Head of caudate nucleus (tissue), 42 donors: ENCODE measurements at regions not wholly inside any gene's neighbourhood (a gene's known extent, or its start where the extent isn't known, plus 50 kb on each side); places are given as distances from the start of the nearest gene placed in this dataset.

ENCODE experiments used
- DNase-seq, 42 donors: peaks; one replicate each; pipeline versions ENCODE4 v3.0.0 to v3.0.0-alpha.2; 2020 to 2021; ENCODE audit warnings: mixed read lengths in 7 of 42
- intact Hi-C: fragments of 100-400 bp; cut with DNase I; formaldehyde crosslinking; loops from one replicate; pipeline ENCODE4 v1.15.0; 2022

DNA sequence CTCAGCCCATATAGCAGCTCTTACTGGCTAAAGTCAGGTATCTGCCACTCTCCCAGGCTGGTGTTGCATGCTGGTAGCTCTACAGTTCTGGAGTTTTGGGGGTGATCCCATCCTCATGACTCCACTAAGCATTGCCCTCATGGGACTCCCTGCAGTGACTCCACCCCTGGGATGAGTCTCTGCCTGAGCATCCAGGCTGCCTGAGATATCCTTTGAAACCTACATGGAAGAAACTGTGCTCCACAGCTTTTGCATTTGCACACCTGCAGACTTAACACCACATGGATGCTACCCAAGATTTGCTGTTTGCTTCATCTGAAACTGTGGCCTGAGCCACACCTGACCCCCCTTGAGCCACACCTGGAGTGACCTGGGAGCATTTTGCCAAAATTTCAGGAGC is 226.4 kb downstream of the C1orf94 start:
- DNase-seq = peak in 1 of 42 donors; percentile 5
- intact Hi-C loops = no loop called here

- intact Hi-C loops = no loop called here
- DNase-seq = peak in 1 of 42 donors; percentile 16
These were observed 228.1 kb downstream of the C1orf94 start for GRCh38 chr1:34404804-34405203.

DNA sequence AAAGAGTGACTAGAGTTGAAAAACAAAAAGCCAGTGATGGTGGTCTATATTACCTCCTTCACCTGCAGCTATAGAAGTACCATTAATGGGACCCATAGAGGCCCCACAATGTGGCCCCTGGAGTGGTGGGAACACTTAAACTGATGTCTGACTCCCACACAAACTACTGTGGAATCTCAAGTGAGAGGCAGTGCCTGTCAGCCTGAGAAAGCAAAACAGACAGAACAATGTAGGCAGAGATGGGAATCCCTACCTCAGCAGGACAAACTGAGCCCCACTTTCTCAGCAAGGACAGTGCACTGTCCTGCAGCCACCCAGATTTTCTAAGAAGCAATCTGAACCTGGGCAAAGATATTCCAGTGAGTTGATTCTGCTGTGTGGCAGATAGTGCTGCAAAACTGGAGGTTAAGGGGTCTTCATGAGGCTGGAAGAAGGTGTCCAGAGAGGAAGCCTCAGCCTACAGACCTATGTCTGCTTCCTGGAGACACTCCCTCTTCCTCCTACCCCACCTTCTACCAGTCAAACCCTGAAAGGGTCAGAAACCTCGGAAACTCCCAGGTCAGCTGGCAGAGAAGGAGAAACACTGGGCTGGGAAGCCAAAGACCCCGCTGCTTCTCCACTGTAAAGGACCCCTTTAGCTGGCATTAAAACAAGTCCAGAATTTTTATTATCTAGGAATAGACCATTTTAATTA is 228.7 kb downstream of the C1orf94 start:
- intact Hi-C loops = no loop called here
- DNase-seq = peak in 2 of 42 donors; percentile 8 to 36

DNA sequence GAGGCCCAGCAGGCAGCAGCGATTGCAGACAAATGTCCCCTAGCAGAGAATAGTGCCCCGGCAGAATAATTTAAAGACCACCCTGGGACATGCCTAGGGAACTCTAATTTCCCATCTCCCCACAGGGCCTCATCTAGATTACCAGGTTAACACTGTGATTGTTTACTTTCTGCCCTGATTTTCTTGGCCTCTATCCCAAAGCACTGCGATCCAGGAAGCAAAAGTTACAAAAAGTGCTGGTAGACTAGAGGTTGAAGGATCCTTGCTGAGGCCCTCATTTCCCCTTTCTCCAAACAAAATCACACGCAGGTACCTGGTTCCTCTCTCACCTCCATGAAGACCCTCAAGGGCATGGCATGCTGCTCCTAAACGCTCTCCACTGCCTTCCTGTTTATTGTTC is 229.7 kb downstream of the C1orf94 start:
- intact Hi-C loops = no loop called here
- DNase-seq = peak in 1 of 42 donors; percentile 13

GRCh38 chr1:34406833-34407539 is 230.3 kb downstream of the C1orf94 start:
- intact Hi-C loops = no loop called here
- peak in 1 of 42 donors; percentile 29 for DNase-seq

- intact Hi-C loops = no loop called here
- DNase-seq = peak in 1 of 42 donors; percentile 12
These were observed 231.3 kb downstream of the C1orf94 start for GRCh38 chr1:34408011-34408410.

DNA sequence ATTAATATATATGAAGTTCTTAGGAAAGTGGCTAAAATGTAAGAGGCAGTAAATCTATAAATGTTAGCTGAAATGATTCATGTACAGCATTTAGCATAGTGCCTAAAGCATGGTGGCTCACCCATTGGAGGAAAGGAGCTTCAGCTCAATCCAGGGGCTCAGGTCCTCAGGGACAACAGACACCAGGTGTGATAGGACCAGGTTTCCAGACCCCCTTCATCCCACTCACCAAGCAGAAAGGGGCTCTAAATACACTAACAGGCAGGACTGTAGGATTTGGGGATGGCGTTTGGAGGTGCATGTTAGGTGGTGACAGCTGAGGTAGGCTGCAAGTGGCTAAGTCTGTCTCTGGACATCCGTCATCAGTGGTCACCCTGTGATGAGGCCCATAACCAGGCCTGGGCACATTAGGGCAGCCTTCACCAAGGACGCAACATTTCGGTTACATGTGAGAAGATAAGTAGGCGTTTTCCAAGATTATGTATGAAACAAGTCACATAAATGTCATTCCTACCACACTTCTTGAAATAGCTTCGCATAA is 233.1 kb downstream of the C1orf94 start:
- peak in 1 of 42 donors; percentile 40 for DNase-seq
- intact Hi-C loops = no loop called here

GRCh38 chr1:34412598-34413370 is 236.1 kb downstream of the C1orf94 start:
- DNase-seq = no peak
- intact Hi-C loops = no loop called here

DNA sequence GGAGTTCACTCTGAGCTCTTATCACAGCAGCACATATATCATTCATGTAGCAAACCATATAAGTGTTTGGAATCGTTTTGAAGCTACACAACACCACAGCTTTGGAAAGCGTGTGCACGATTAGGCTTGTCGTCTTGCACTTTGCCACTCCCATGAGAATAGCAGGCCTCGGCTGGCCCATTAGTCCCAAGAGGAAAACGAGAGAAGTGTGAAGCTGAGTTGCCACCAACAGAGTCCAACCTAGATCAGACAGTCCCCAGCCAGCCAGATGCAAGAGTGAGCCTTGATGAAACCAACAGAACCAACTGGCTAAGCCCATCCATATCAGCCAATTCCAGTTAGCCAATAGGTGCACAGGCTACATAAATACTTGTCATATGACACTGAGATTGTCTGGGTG is 238.4 kb downstream of the C1orf94 start:
- intact Hi-C loops = no loop called here
- no peak for DNase-seq

- intact Hi-C loops = no loop called here
- no peak for DNase-seq
These were observed 241.5 kb downstream of the C1orf94 start for GRCh38 chr1:34418166-34418565.

GRCh38 chr1:34419663-34420136 is 243.0 kb downstream of the C1orf94 start:
- intact Hi-C loops = no loop called here
- DNase-seq = peak in 6 of 42 donors; percentile 3 to 39 (median 18)

DNA sequence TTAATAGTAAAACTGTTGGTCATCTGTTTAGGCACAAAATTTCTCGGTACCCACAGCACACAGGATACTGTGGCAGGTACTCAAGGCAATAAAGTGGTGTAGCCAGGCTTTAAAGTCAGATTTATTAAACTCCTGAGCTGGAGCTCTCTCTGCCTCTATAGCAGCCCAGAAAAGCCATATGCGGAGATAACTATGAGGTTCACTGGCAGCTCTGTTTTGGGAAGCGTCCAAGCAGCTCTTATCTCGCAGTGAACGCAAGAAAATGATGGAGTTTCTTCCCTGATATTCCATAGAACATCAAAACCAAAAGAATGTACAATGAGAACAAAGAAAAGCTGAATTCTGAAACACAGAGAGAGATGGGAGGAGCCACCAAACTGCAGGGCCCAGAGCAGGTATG is 248.3 kb downstream of the C1orf94 start:
- no peak for DNase-seq
- intact Hi-C loops = no loop called here

- intact Hi-C loops = no loop called here
- no peak for DNase-seq
These were observed 249.1 kb downstream of the C1orf94 start for GRCh38 chr1:34425785-34426184.

- no peak for DNase-seq
- intact Hi-C loops = no loop called here
These were observed 249.7 kb downstream of the C1orf94 start for GRCh38 chr1:34426325-34426896.

GRCh38 chr1:34427170-34427569 is 250.5 kb downstream of the C1orf94 start:
- DNase-seq = no peak
- intact Hi-C loops = no loop called here

GRCh38 chr1:34433099-34433498 is 256.4 kb downstream of the C1orf94 start:
- intact Hi-C loops = no loop called here
- DNase-seq = peak in 8 of 42 donors; percentile 11 to 46 (median 26)

DNA sequence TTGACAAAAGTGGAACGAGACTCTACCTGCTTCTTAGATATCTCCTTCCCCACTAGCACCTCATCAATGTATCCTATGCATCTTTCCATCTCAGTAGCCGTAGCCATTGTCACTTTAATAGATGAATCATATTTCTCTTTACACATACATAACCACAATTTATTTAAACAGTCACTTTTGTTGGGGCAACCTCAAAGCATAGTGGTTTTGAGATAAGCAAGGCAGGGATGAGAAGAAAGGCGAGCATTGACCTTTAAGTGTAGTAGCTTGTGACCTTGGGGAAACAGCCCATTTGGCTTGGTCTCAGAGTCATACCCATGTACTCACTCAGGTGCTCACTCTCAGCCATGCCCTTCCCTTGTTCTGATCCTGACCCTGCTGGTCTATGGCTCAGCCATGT is 260.1 kb downstream of the C1orf94 start:
- no peak for DNase-seq
- intact Hi-C loops = no loop called here

DNA sequence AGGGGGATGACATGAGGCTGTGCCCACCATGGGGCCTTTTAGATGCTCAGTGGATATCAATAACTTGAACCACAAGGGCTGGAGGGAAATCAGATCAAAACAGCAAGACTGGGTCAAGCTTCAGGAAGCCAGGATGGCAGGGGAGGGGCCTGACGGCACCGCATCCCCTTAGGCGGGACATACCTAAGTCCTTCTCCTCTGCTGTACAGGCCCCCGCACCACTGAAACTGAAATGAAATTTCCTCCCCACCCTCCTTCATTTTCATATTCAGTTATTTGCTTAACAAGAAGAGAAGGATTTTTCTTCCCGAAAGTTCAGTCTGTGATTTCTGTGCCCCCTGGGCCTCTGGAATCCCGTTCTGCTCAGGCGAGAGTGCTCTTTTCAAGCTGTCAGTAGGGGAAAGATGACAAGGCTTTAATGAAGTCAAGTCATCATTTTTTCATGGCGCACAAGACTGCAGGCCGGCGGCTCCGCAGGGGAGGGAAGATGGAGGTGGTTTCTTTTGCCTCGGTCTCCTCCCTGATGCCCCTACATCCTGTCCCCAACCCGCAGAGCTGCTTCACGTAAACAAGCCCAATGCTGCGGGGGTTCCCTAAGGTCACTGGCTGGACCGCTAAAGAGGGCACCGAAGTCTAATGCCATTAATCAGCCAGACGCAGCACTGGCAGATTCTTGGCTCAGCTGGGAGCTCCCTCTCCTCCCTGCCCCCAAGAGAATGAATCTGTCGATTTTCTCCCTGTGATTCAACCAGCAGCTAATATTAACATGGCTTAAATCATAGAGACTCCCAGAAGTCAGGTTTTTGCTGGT is 264.8 kb downstream of the C1orf94 start:
- DNase-seq = peak in 31 of 42 donors; percentile 3 to 56 (median 22)
- intact Hi-C loops = no loop called here
